HepG2 (cell line): ENCODE measurements at regions not wholly inside any gene's neighbourhood (a gene's known extent, or its start where the extent isn't known, plus 50 kb on each side); places are given as distances from the start of the nearest gene placed in this dataset.

Source experiments
- ATAC-seq: fragments of 200-7000 bp; cut with Tn5 transposase; 3 replicates; pipeline ENCODE4 v1.9.1; 2020; ENCODE audit warnings: mild to moderate bottlenecking, moderate library complexity
- BruUV-seq: library from RNA; stranded (reverse); fragments of 400-500 nt; replicated peaks from 2 replicates; lab custom pipeline; 2021; lab: Mats Ljungman, UMichigan
- CTCF ChIA-PET: fragments of 300-600 bp; formaldehyde crosslinking; extraction: SDS; loops from one replicate; lab custom pipeline; 2021; ENCODE audit warnings: low total read pairs, inconsistent platforms, low intra/inter-chr PET ratio; lab: Yijun Ruan, JAX
- POLR2A ChIA-PET: fragments of 350-600 bp; sonication (Branson Sonifier 250); formaldehyde crosslinking; loops from one replicate; lab custom pipeline; 2020; ENCODE audit warnings: antibody characterized with exemption, inconsistent platforms; lab: Yijun Ruan, JAX
- DNase-seq: peaks from one replicate; pipeline ENCODE4 v3.0.0-alpha.2; 2015; ENCODE audit warnings: low spot score
- FAIRE-seq: peaks from 3 replicates; lab custom pipeline; 2011; peaks lifted over from hg19 to GRCh38; lab: Jason Lieb, UNC
- H2AFZ ChIP-seq: one replicate; pipeline ENCODE4 v1.6.1; 2011; ENCODE audit warnings: low read length, inconsistent platforms
- H3K27ac ChIP-seq: fragments of 300-600 bp; 3 replicates; pipeline ENCODE4 v1.8.0; 2011; ENCODE audit warnings: mixed run types, mild to moderate bottlenecking, mixed read lengths, low read length, inconsistent platforms; ENCODE audit not compliant: insufficient read depth; ENCODE audit errors: extremely low read length
- H3K27me3 ChIP-seq, 2 experiments: fragments of 200-600 bp in 1 of 2; 2 replicates in 1 of 2; 3 replicates in 1 of 2; pipeline versions ENCODE4 v1.6.0 to v1.8.0; 2011; ENCODE audit warnings: low read length in 2 of 2, mild to moderate bottlenecking in 2 of 2, moderate library complexity in 2 of 2, inconsistent platforms in 1 of 2; ENCODE audit not compliant: insufficient read depth in 2 of 2, control insufficient read depth in 1 of 2
- H3K36me3 ChIP-seq, 2 experiments: fragments of 200-600 bp in 1 of 2; replicated peaks in 1 of 2; 2 replicates in 1 of 2; 3 replicates in 1 of 2; pipeline versions ENCODE4 v1.5.1 to v1.8.0; 2011; ENCODE audit warnings: low read length in 2 of 2, inconsistent platforms in 1 of 2; ENCODE audit not compliant: insufficient read depth in 2 of 2, control insufficient read depth in 1 of 2
- H3K4me1 ChIP-seq: 2 replicates; pipeline ENCODE4 v1.5.1; 2012; ENCODE audit warnings: low read length, inconsistent platforms; ENCODE audit not compliant: insufficient read depth
- H3K4me2 ChIP-seq: 2 replicates; pipeline ENCODE4 v1.6.0; 2011; ENCODE audit warnings: low read depth, low read length, inconsistent platforms
- H3K4me3 ChIP-seq, 3 experiments: fragments of 200-600 bp in 1 of 3; sonication (generic), shearing (Covaris generic) in 1 of 3; replicated peaks in 1 of 3; 2 replicates each; pipeline ENCODE4 v1.5.1; 2011 to 2016; ENCODE audit warnings: low read length in 3 of 3, inconsistent platforms in 2 of 3, low read depth in 2 of 3, mild to moderate bottlenecking in 2 of 3, control low read depth in 1 of 3, mixed read lengths in 1 of 3; ENCODE audit not compliant: insufficient read depth in 1 of 3
- H3K79me2 ChIP-seq: one replicate; pipeline ENCODE4 v1.6.1; 2011; ENCODE audit warnings: low read length, inconsistent platforms; ENCODE audit not compliant: insufficient read depth
- H3K9ac ChIP-seq: 2 replicates; pipeline ENCODE4 v1.6.0; 2011; ENCODE audit warnings: mild to moderate bottlenecking, low read depth, low read length, inconsistent platforms; ENCODE audit not compliant: insufficient read depth
- H3K9me3 ChIP-seq: 2 replicates; pipeline ENCODE4 v1.5.1; 2012; ENCODE audit warnings: mild to moderate bottlenecking, low read length
- H4K20me1 ChIP-seq: 2 replicates; pipeline ENCODE4 v1.6.0; 2011; ENCODE audit warnings: inconsistent platforms, mild to moderate bottlenecking, low read length, moderate library complexity; ENCODE audit not compliant: insufficient read depth
- CCDC6 ChIP-seq: sonication (generic); formaldehyde crosslinking; IDR thresholded peaks from 2 replicates; pipeline ENCODE4 v1.8.1; 2022; ENCODE audit warnings: mild to moderate bottlenecking, missing genetic modification reagents, moderate library complexity
- CEBPG ChIP-seq: IDR thresholded peaks from 2 replicates; pipeline ENCODE4 v1.6.1; 2016
- ETV5 ChIP-seq: IDR thresholded peaks from 2 replicates; pipeline ENCODE4 v1.6.1; 2018; ENCODE audit warnings: missing biosample characterization, missing genetic modification reagents, inconsistent platforms, borderline replicate concordance
- GLMP ChIP-seq: sonication (generic); formaldehyde crosslinking; IDR thresholded peaks from 2 replicates; pipeline ENCODE4 v1.9.0; 2021; ENCODE audit warnings: missing genetic modification reagents, mild to moderate bottlenecking, borderline replicate concordance
- KLF6 ChIP-seq: IDR thresholded peaks from 2 replicates; pipeline ENCODE4 v1.8.0; 2016; ENCODE audit warnings: missing biosample characterization, missing genetic modification reagents
- KMT2A ChIP-seq: sonication (generic); formaldehyde crosslinking; IDR thresholded peaks from 2 replicates; pipeline ENCODE4 v1.4.0; 2020; ENCODE audit warnings: missing genetic modification reagents
- LCORL ChIP-seq, 2 experiments: fragments of 450-650 bp in 1 of 2; sonication (generic) in 1 of 2; formaldehyde crosslinking in 1 of 2; IDR thresholded peaks; 2 replicates each; pipeline versions ENCODE4 v1.5.0 to v1.6.1; 2017 to 2020; ENCODE audit warnings: antibody characterized with exemption in 1 of 2, missing genetic modification reagents in 1 of 2
- MED1 ChIP-seq: sonication (generic); formaldehyde crosslinking; IDR thresholded peaks from 2 replicates; pipeline ENCODE4 v1.4.0; 2020; ENCODE audit warnings: missing genetic modification reagents
- RFX3 ChIP-seq: IDR thresholded peaks from 2 replicates; pipeline ENCODE4 v1.6.1; 2016; ENCODE audit warnings: missing biosample characterization, missing genetic modification reagents
- SIX1 ChIP-seq: sonication (generic); formaldehyde crosslinking; IDR thresholded peaks from 2 replicates; pipeline ENCODE4 v1.4.0; 2020; ENCODE audit warnings: missing genetic modification reagents, borderline replicate concordance
- SMAD9 ChIP-seq: sonication (generic); formaldehyde crosslinking; IDR thresholded peaks from 2 replicates; pipeline ENCODE4 v1.5.1; 2020; ENCODE audit warnings: mild to moderate bottlenecking, missing genetic modification reagents
- SPEN ChIP-seq: sonication (generic); formaldehyde crosslinking; IDR thresholded peaks from 2 replicates; pipeline ENCODE4 v1.5.1; 2020; ENCODE audit warnings: low read depth, mild to moderate bottlenecking, missing genetic modification reagents
- STAT5B ChIP-seq: sonication (generic); formaldehyde crosslinking; IDR thresholded peaks from 2 replicates; pipeline ENCODE4 v1.4.0; 2020; ENCODE audit warnings: missing genetic modification reagents
- TCF7 ChIP-seq: sonication (generic); IDR thresholded peaks from 2 replicates; pipeline ENCODE4 v1.6.1; 2016; ENCODE audit warnings: antibody characterized with exemption, low read depth
- U2AF2 ChIP-seq: fragments of 200-400 bp; formaldehyde crosslinking; IDR thresholded peaks from 2 replicates; pipeline ENCODE4 v1.6.1; 2017; ENCODE audit warnings: low read depth, mild to moderate bottlenecking, low read length
- ZBTB20 ChIP-seq: sonication (generic); formaldehyde crosslinking; IDR thresholded peaks from 2 replicates; pipeline ENCODE4 v1.8.1; 2023; ENCODE audit warnings: missing genetic modification reagents, low read depth, mild to moderate bottlenecking, borderline replicate concordance
- ZFP36L1 ChIP-seq: sonication (generic); formaldehyde crosslinking; IDR thresholded peaks from 2 replicates; pipeline ENCODE4 v1.8.0; 2022; ENCODE audit warnings: mild to moderate bottlenecking, missing genetic modification reagents, moderate library complexity
- ZFP82 ChIP-seq: sonication (generic); formaldehyde crosslinking; IDR thresholded peaks from 2 replicates; pipeline ENCODE4 v1.5.1; 2020; ENCODE audit warnings: mild to moderate bottlenecking, missing genetic modification reagents, borderline replicate concordance
- ZKSCAN5 ChIP-seq: sonication (generic); formaldehyde crosslinking; IDR thresholded peaks from 2 replicates; pipeline ENCODE4 v1.5.1; 2020; ENCODE audit warnings: mild to moderate bottlenecking, missing genetic modification reagents
- ZNF260 ChIP-seq: sonication (generic); formaldehyde crosslinking; IDR thresholded peaks from 2 replicates; pipeline ENCODE4 v1.4.0; 2020; ENCODE audit warnings: missing genetic modification reagents, low read depth, mild to moderate bottlenecking, borderline replicate concordance
- ZNF543 ChIP-seq: sonication (generic); formaldehyde crosslinking; IDR thresholded peaks from 2 replicates; pipeline ENCODE4 v1.4.0; 2020; ENCODE audit warnings: mild to moderate bottlenecking, missing genetic modification reagents
- ZNF607 ChIP-seq: sonication (generic); formaldehyde crosslinking; IDR thresholded peaks from 2 replicates; pipeline ENCODE4 v1.5.1; 2020; ENCODE audit warnings: missing genetic modification reagents, mild to moderate bottlenecking, borderline replicate concordance
- ZNF616 ChIP-seq: sonication (generic); formaldehyde crosslinking; IDR thresholded peaks from 2 replicates; pipeline ENCODE4 v1.5.0; 2020; ENCODE audit warnings: low read depth, mild to moderate bottlenecking, missing genetic modification reagents
- ZNF704 ChIP-seq: sonication (generic); formaldehyde crosslinking; IDR thresholded peaks from 2 replicates; pipeline ENCODE4 v1.8.1; 2023; ENCODE audit warnings: mild to moderate bottlenecking, inconsistent platforms, moderate library complexity, missing genetic modification reagents, borderline replicate concordance
- WGBS: methylation state at CpG from one replicate; pipeline ENCODE4 v1.1.6; 2017; ENCODE audit warnings: low lambda C conversion rate; 5-methylcytosine and 5-hydroxymethylcytosine counted together
- in situ Hi-C: cut with HindIII; loops from 2 replicates; pipeline ENCODE4 v1.10.0; 2017; ENCODE audit warnings: low pct_unique_long_range_greater_than_20kb; ENCODE audit not compliant: extremely low pct_ligation_motif_present
- intact Hi-C: fragments of 100-400 bp; cut with micrococcal nuclease; formaldehyde crosslinking; loops from one replicate; pipeline ENCODE4 v1.10.0; 2022; ENCODE audit not compliant: unreplicated experiment
- TF ChIP-seq, protein P1 (sequence below): IDR thresholded peaks from 2 replicates; pipeline ENCODE4 v1.6.1; 2016

- TF ChIP-seq STAT5B (CRISPR knock-in tag) (no peak), SMAD9 (no peak), ZFP36L1 (CRISPR knock-in tag) (no peak), SIX1 (CRISPR knock-in tag) (no peak), CCDC6 (CRISPR knock-in tag) (no peak), ZBTB20 (CRISPR knock-in tag) (no peak), ZFP82 (CRISPR knock-in tag) (no peak), ZNF616 (no peak), U2AF2 (no peak), ETV5 (CRISPR knock-in tag) (no peak)
These were observed 157.8 kb upstream of the ATP10B start (continued) for GRCh38 chr5:161009817-161010216.

GRCh38 chr5:161009194-161009593 lies 157.2 kb upstream of the ATP10B start:
- BruUV-seq, result no TSS peak
- intact Hi-C loops, result no loop called here
- Histone ChIP-seq H3K4me2 (no peak overlapping the region), H2AFZ (no peak overlapping the region), H3K36me3 (no peaks in the 10 kb centered on the region), H3K9ac (no peak overlapping the region), H3K27ac (no peak overlapping the region), H3K79me2 (no peaks in the 10 kb centered on the region), H3K4me3 (no peak overlapping the region), H3K9me3 (peaks cover 9% of the 10 kb centered on the region; the same call in 1 of the 2 replicates), H4K20me1 (no peaks in the 10 kb centered on the region), H3K27me3 (no peaks in the 10 kb centered on the region), H3K4me1 (no peaks in the 10 kb centered on the region)
- FAIRE-seq (no peak), DNase-seq (no peak), ATAC-seq (no peak)
- in situ Hi-C loops, result no loop called here
- ChIA-PET POLR2A (no interaction called here), CTCF (no interaction called here)
- WGBS, result 3% methylated on average over 2 of the region's 2 CpGs
- TF ChIP-seq SPEN (CRISPR knock-in tag), result no peak
- TF ChIP-seq RFX3 (CRISPR knock-in tag), result no peak
- TF ChIP-seq TCF7, result no peak
- TF ChIP-seq LCORL (IDR thresholded peaks at IDR 0.05), result no peak
- no peak for TF ChIP-seq LCORL (CRISPR knock-in tag; IDR thresholded peaks at IDR 0.05)
- no peak for TF ChIP-seq KMT2A (CRISPR knock-in tag)
- TF ChIP-seq ZNF704 (CRISPR knock-in tag), result no peak
- no peak for TF ChIP-seq ZNF543 (CRISPR knock-in tag)
- TF ChIP-seq ZNF260, result no peak
- TF ChIP-seq, protein P1, sequence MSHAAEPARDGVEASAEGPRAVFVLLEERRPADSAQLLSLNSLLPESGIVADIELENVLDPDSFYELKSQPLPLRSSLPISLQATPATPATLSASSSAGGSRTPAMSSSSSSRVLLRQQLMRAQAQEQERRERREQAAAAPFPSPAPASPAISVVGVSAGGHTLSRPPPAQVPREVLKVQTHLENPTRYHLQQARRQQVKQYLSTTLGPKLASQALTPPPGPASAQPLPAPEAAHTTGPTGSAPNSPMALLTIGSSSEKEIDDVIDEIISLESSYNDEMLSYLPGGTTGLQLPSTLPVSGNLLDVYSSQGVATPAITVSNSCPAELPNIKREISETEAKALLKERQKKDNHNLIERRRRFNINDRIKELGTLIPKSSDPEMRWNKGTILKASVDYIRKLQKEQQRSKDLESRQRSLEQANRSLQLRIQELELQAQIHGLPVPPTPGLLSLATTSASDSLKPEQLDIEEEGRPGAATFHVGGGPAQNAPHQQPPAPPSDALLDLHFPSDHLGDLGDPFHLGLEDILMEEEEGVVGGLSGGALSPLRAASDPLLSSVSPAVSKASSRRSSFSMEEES (CRISPR knock-in tag), result no peak
- TF ChIP-seq GLMP (CRISPR knock-in tag), result no peak
- TF ChIP-seq CEBPG (CRISPR knock-in tag), result no peak
- no peak for TF ChIP-seq MED1 (CRISPR knock-in tag)
- TF ChIP-seq KLF6, result no peak
- TF ChIP-seq ZNF607 (CRISPR knock-in tag), result no peak
- no peak for TF ChIP-seq ZKSCAN5 (CRISPR knock-in tag)
